HEK293 (cell line): ENCODE measurements at regions not wholly inside any gene's neighbourhood (a gene's known extent, or its start where the extent isn't known, plus 50 kb on each side); places are given as distances from the start of the nearest gene placed in this dataset.

Source experiments
- CTCF ChIA-PET: fragments of 350-600 bp; formaldehyde crosslinking; extraction: SDS; loops from one replicate; lab custom pipeline; 2021; ENCODE audit warnings: antibody characterized with exemption; lab: Yijun Ruan, JAX
- POLR2A ChIA-PET: fragments of 300-600 bp; formaldehyde crosslinking; extraction: SDS; loops from one replicate; lab custom pipeline; 2020; ENCODE audit warnings: antibody characterized with exemption, inconsistent platforms; lab: Yijun Ruan, JAX
- H3K27ac ChIP-seq: fragments of 200-500 bp; sonication (Bioruptor generic); 2 replicates; pipeline ENCODE4 v1.5.1; 2014; ENCODE audit warnings: low read depth, low read length, control low read depth, inconsistent platforms; ENCODE audit errors: extremely low read depth
- H3K36me3 ChIP-seq, 2 experiments: fragments of 200-500 bp in 1 of 2; sonication (Bioruptor generic) in 1 of 2; 1 replicate in 1 of 2; 2 replicates in 1 of 2; pipeline ENCODE4 v1.5.1; 2014 to 2017; ENCODE audit warnings: inconsistent platforms in 2 of 2, low read length in 2 of 2; ENCODE audit not compliant: control insufficient read depth in 2 of 2, insufficient read depth in 1 of 2
- H3K4me1 ChIP-seq: fragments of 200-500 bp; sonication (Bioruptor generic); 2 replicates; pipeline ENCODE4 v1.5.1; 2014; ENCODE audit warnings: mild to moderate bottlenecking, low read length, inconsistent platforms; ENCODE audit not compliant: control insufficient read depth, insufficient read depth
- H3K4me3 ChIP-seq: 2 replicates; pipeline ENCODE4 v1.5.1; 2011; ENCODE audit warnings: low read depth, mild to moderate bottlenecking, control low read depth, low read length, moderate library complexity
- H3K9me3 ChIP-seq: fragments of 200-500 bp; sonication (Bioruptor generic); 2 replicates; pipeline ENCODE4 v1.5.1; 2014; ENCODE audit warnings: low read depth, low read length, inconsistent platforms; ENCODE audit not compliant: control insufficient read depth, insufficient read depth
- HIC1 ChIP-seq: fragments of 450-650 bp; formaldehyde crosslinking; IDR thresholded peaks from 2 replicates; pipeline ENCODE4 v1.5.1; 2016; ENCODE audit warnings: missing biosample characterization, missing genetic modification characterization
- HOXC10 ChIP-seq: sonication (generic); formaldehyde crosslinking; IDR thresholded peaks from 2 replicates; pipeline ENCODE4 v1.8.1; 2023; ENCODE audit warnings: mild to moderate bottlenecking, missing genetic modification reagents
- MEIS1 ChIP-seq: sonication (generic); formaldehyde crosslinking; IDR thresholded peaks from 2 replicates; pipeline ENCODE4 v1.8.1; 2022; ENCODE audit warnings: missing genetic modification reagents, mild to moderate bottlenecking, borderline replicate concordance
- MYNN ChIP-seq: fragments of 450-650 bp; formaldehyde crosslinking; IDR thresholded peaks from 2 replicates; pipeline ENCODE4 v1.5.1; 2016; ENCODE audit warnings: missing biosample characterization, missing genetic modification characterization, borderline replicate concordance
- SP3 ChIP-seq: fragments of 450-650 bp; formaldehyde crosslinking; IDR thresholded peaks from 2 replicates; pipeline ENCODE4 v1.5.1; 2016; ENCODE audit warnings: missing biosample characterization, missing genetic modification characterization
- TRIM28 ChIP-seq: IDR thresholded peaks from 2 replicates; pipeline ENCODE4 v1.6.1; 2011; ENCODE audit warnings: low read length, control low read depth, borderline replicate concordance
- TSHZ1 ChIP-seq: fragments of 450-650 bp; formaldehyde crosslinking; IDR thresholded peaks from 2 replicates; pipeline ENCODE4 v1.5.1; 2016; ENCODE audit warnings: missing biosample characterization, missing genetic modification characterization, borderline replicate concordance
- WT1 ChIP-seq: fragments of 450-650 bp; formaldehyde crosslinking; IDR thresholded peaks from 2 replicates; pipeline ENCODE4 v1.5.1; 2016; ENCODE audit warnings: missing biosample characterization, missing genetic modification characterization
- YY1 ChIP-seq: fragments of 450-650 bp; formaldehyde crosslinking; IDR thresholded peaks from 2 replicates; pipeline ENCODE4 v1.5.1; 2018; ENCODE audit warnings: missing biosample characterization, missing genetic modification characterization
- ZNF16 ChIP-seq: fragments of 450-650 bp; formaldehyde crosslinking; IDR thresholded peaks from 2 replicates; pipeline ENCODE4 v1.5.1; 2016; ENCODE audit warnings: low read depth, missing biosample characterization, missing genetic modification characterization
- ZNF354C ChIP-seq: fragments of 450-650 bp; formaldehyde crosslinking; IDR thresholded peaks from 2 replicates; pipeline ENCODE4 v1.5.1; 2016; ENCODE audit warnings: missing biosample characterization, missing genetic modification characterization, low read depth, borderline replicate concordance
- ZNF394 ChIP-seq: fragments of 450-650 bp; formaldehyde crosslinking; IDR thresholded peaks from 2 replicates; pipeline ENCODE4 v1.5.1; 2016; ENCODE audit warnings: missing biosample characterization, missing genetic modification characterization, mild to moderate bottlenecking, moderate library complexity, borderline replicate concordance
- ZNF398 ChIP-seq: fragments of 450-650 bp; formaldehyde crosslinking; IDR thresholded peaks from 2 replicates; pipeline ENCODE4 v1.5.1; 2017; ENCODE audit warnings: missing biosample characterization, missing genetic modification characterization
- ZNF449 ChIP-seq: fragments of 450-650 bp; formaldehyde crosslinking; IDR thresholded peaks from 2 replicates; pipeline ENCODE4 v1.5.1; 2017; ENCODE audit warnings: missing biosample characterization, mild to moderate bottlenecking, missing genetic modification characterization, moderate library complexity
- ZNF501 ChIP-seq: fragments of 450-650 bp; formaldehyde crosslinking; IDR thresholded peaks from 2 replicates; pipeline ENCODE4 v1.5.1; 2016; ENCODE audit warnings: missing biosample characterization, missing genetic modification characterization
- ZNF629 ChIP-seq: fragments of 450-650 bp; formaldehyde crosslinking; IDR thresholded peaks from 2 replicates; pipeline ENCODE4 v1.5.1; 2017; ENCODE audit warnings: missing biosample characterization, missing genetic modification characterization
- ZNF654 ChIP-seq: fragments of 450-650 bp; formaldehyde crosslinking; IDR thresholded peaks from 2 replicates; pipeline ENCODE4 v1.5.1; 2016; ENCODE audit warnings: low read depth, missing biosample characterization, missing genetic modification characterization
- ZNF701 ChIP-seq: fragments of 450-650 bp; formaldehyde crosslinking; IDR thresholded peaks from 2 replicates; pipeline ENCODE4 v1.5.1; 2016; ENCODE audit warnings: missing biosample characterization, missing genetic modification characterization
- ZNF747 ChIP-seq: fragments of 450-650 bp; formaldehyde crosslinking; IDR thresholded peaks from 2 replicates; pipeline ENCODE4 v1.5.1; 2016; ENCODE audit warnings: missing biosample characterization, missing genetic modification characterization
- ZNF776 ChIP-seq: fragments of 450-650 bp; formaldehyde crosslinking; IDR thresholded peaks from 2 replicates; pipeline ENCODE4 v1.5.0; 2017; ENCODE audit warnings: missing biosample characterization, missing genetic modification characterization, borderline replicate concordance

DNA sequence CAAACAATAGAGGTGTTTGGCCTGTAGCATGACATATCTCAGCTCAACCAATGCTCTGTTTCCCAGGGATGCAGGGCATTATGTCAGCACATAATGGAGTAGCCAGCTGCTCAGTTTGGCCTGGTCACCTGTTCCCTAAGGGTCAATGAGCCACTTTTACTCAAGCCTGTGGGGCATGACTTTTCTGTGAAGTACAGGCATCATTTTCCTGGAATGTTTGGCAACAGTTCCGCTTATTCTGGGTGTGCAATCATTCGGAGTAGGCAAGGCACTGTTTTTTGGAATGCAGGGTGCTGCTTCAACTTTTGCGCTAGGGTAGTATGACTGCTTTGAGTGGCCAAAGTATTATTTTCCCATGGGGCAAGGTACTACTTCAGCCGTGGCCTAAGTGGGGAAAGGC, 665.4 kb downstream of the EPHA7 start:
- Histone ChIP-seq H3K9me3 (no peaks in the 10 kb centered on the region), H3K36me3 (no peaks in the 10 kb centered on the region), H3K4me3 (no peak overlapping the region), H3K4me1 (no peaks in the 10 kb centered on the region), H3K27ac (no peak overlapping the region)
- TF ChIP-seq ZNF16 (no peak), ZNF629 (tag by site-specific recombination) (no peak), ZNF449 (tag by site-specific recombination) (no peak), YY1 (no peak), ZNF747 (no peak), ZNF776 (no peak), ZNF654 (no peak), ZNF501 (tag by site-specific recombination) (no peak), WT1 (tag by site-specific recombination) (no peak), TRIM28 (no peak), HIC1 (tag by site-specific recombination) (no peak), ZNF701 (tag by site-specific recombination) (no peak), ZNF398 (tag by site-specific recombination) (no peak), TSHZ1 (tag by site-specific recombination) (no peak), MEIS1 (CRISPR knock-in tag) (no peak), SP3 (no peak), ZNF354C (tag by site-specific recombination) (no peak), ZNF394 (tag by site-specific recombination) (no peak), HOXC10 (CRISPR knock-in tag) (no peak), MYNN (no peak)
- ChIA-PET CTCF (no interaction called here), POLR2A (no interaction called here)
